HCT116 (cell line): ENCODE measurements at regions not wholly inside any gene's neighbourhood (a gene's known extent, or its start where the extent isn't known, plus 50 kb on each side); places are given as distances from the start of the nearest gene placed in this dataset.

Experiments
- ATAC-seq: fragments of 200-7000 bp; cut with Tn5 transposase; 2 replicates; pipeline ENCODE4 v1.9.1; 2020; ENCODE audit warnings: mild to moderate bottlenecking, moderate library complexity
- BruUV-seq: library from RNA; stranded (reverse); fragments of 400-500 nt; replicated peaks from 2 replicates; lab custom pipeline; 2021; lab: Mats Ljungman, UMichigan
- CTCF ChIA-PET: fragments of 300-600 bp; sonication (Branson Sonifier 250); formaldehyde crosslinking; loops from one replicate; lab custom pipeline; 2021; ENCODE audit warnings: antibody characterized with exemption; lab: Charles Lee
- POLR2A ChIA-PET: fragments of 300-600, 350-600 bp; sonication (Branson Sonifier 250); formaldehyde crosslinking; loops from one replicate; lab custom pipeline; 2021; ENCODE audit warnings: antibody characterized with exemption; lab: Charles Lee
- RAD21 ChIA-PET, 2 experiments: fragments of 300-600 bp; sonication (Branson Sonifier 250); formaldehyde crosslinking; loops; one replicate each; lab custom pipeline; 2023; ENCODE audit warnings: low total read pairs in 2 of 2; ENCODE audit not compliant: uncharacterized antibody in 2 of 2, unreplicated experiment in 2 of 2, low non-redundant PET in 1 of 2; lab: Charles Lee
- DNase-seq: peaks from one replicate; pipeline ENCODE4 v3.0.0-alpha.2; 2010; ENCODE audit warnings: low read depth, low spot score
- H2AFZ ChIP-seq: fragments of 200-600 bp; shearing (Covaris generic), sonication (generic); 2 replicates; pipeline ENCODE4 v1.6.1; 2017; ENCODE audit warnings: low read depth, mixed run types, mixed read lengths, antibody characterized with exemption, low read length; ENCODE audit not compliant: poor library complexity, severe bottlenecking
- H3K27ac ChIP-seq: 2 replicates; pipeline ENCODE4 v1.5.1; 2012; ENCODE audit warnings: low read depth, low read length
- H3K27me3 ChIP-seq: fragments of 200-600 bp; sonication (generic); 2 replicates; pipeline ENCODE4 v1.6.1; 2016; ENCODE audit warnings: mixed run types, low read length, mixed read lengths; ENCODE audit not compliant: insufficient read depth
- H3K36me3 ChIP-seq, 2 experiments: fragments of 200-500 bp in 1 of 2; fragments of 200-600 bp in 1 of 2; sonication (Bioruptor generic) in 1 of 2; sonication (generic) in 1 of 2; 2 replicates each; pipeline versions ENCODE4 v1.5.1 to v1.6.1; 2014 to 2016; ENCODE audit warnings: low read length in 2 of 2, inconsistent platforms in 1 of 2, mixed read lengths in 1 of 2, mixed run types in 1 of 2; ENCODE audit not compliant: insufficient read depth in 2 of 2, control insufficient read depth in 1 of 2
- H3K4me1 ChIP-seq, 2 experiments: fragments of 200-600 bp in 1 of 2; sonication (generic) in 1 of 2; 2 replicates each; pipeline versions ENCODE4 v1.5.1 to v1.6.1; 2012 to 2017; ENCODE audit warnings: low read length in 2 of 2, inconsistent platforms in 1 of 2, mild to moderate bottlenecking in 1 of 2, mixed read lengths in 1 of 2, mixed run types in 1 of 2, moderate library complexity in 1 of 2; ENCODE audit not compliant: insufficient read depth in 2 of 2, control insufficient read depth in 1 of 2
- H3K4me2 ChIP-seq: fragments of 200-600 bp; sonication (generic); 2 replicates; pipeline ENCODE4 v1.6.1; 2017; ENCODE audit warnings: mixed run types, low read length, mixed read lengths
- H3K4me3 ChIP-seq, 2 experiments: fragments of 200-600 bp in 1 of 2; sonication (generic) in 1 of 2; replicated peaks in 1 of 2; 2 replicates each; pipeline ENCODE4 v1.5.1; 2011 to 2016; ENCODE audit warnings: low read length in 2 of 2, control low read depth in 1 of 2, low read depth in 1 of 2, mild to moderate bottlenecking in 1 of 2, mixed read lengths in 1 of 2, mixed run types in 1 of 2
- H3K79me2 ChIP-seq: fragments of 200-600 bp; sonication (generic); 2 replicates; pipeline ENCODE4 v1.6.1; 2017; ENCODE audit warnings: mild to moderate bottlenecking, mixed run types, low read length, moderate library complexity, mixed read lengths; ENCODE audit not compliant: insufficient read depth
- H3K9ac ChIP-seq: fragments of 200-600 bp; sonication (generic); 2 replicates; pipeline ENCODE4 v1.6.1; 2016; ENCODE audit warnings: low read length, mixed read lengths
- H3K9me2 ChIP-seq: fragments of 200-600 bp; sonication (generic), shearing (Covaris generic); 2 replicates; pipeline ENCODE4 v1.6.1; 2017; ENCODE audit warnings: mixed run types, mild to moderate bottlenecking, moderate library complexity; ENCODE audit not compliant: insufficient read depth
- H3K9me3 ChIP-seq, 2 experiments: fragments of 200-500 bp in 1 of 2; fragments of 200-600 bp in 1 of 2; sonication (Bioruptor generic) in 1 of 2; sonication (generic) in 1 of 2; 2 replicates each; pipeline ENCODE4 v1.6.1; 2014 to 2017; ENCODE audit warnings: low read length in 2 of 2, mixed read lengths in 2 of 2, inconsistent platforms in 1 of 2, low read depth in 1 of 2, mild to moderate bottlenecking in 1 of 2, mixed run types in 1 of 2, moderate library complexity in 1 of 2; ENCODE audit not compliant: control insufficient read depth in 1 of 2, insufficient read depth in 1 of 2
- H4K20me1 ChIP-seq: fragments of 200-600 bp; sonication (generic), shearing (Covaris generic); 2 replicates; pipeline ENCODE4 v1.6.1; 2017; ENCODE audit warnings: mixed run types, mild to moderate bottlenecking, moderate library complexity; ENCODE audit not compliant: insufficient read depth
- CBX3 ChIP-seq: IDR thresholded peaks from 2 replicates; pipeline ENCODE4 v1.6.1; 2012; ENCODE audit warnings: low read depth
- CEBPB ChIP-seq: IDR thresholded peaks from 2 replicates; pipeline ENCODE4 v1.6.1; 2012; ENCODE audit warnings: low read depth
- EZH2phosphoT487 ChIP-seq: fragments of 200-600 bp; IDR thresholded peaks from 2 replicates; pipeline ENCODE4 v1.6.1; 2018; ENCODE audit warnings: antibody characterized with exemption, borderline replicate concordance
- FOSL1 ChIP-seq: IDR thresholded peaks from 2 replicates; pipeline ENCODE4 v1.6.1; 2012; ENCODE audit warnings: low read depth
- POLR2AphosphoS5 ChIP-seq: IDR thresholded peaks from 2 replicates; pipeline ENCODE4 v1.6.1; 2011; ENCODE audit warnings: mild to moderate bottlenecking, low read depth, low read length, moderate library complexity
- RAD21 ChIP-seq: IDR thresholded peaks from 2 replicates; pipeline ENCODE4 v1.6.1; 2012; ENCODE audit warnings: low read depth, mild to moderate bottlenecking
- SIN3A ChIP-seq: IDR thresholded peaks from 2 replicates; pipeline ENCODE4 v1.6.1; 2012; ENCODE audit warnings: low read depth
- SP1 ChIP-seq: IDR thresholded peaks from 2 replicates; pipeline ENCODE4 v1.6.1; 2012; ENCODE audit warnings: low read depth
- SRF ChIP-seq: IDR thresholded peaks from 2 replicates; pipeline ENCODE4 v1.6.1; 2012; ENCODE audit warnings: low read depth
- ZNF274 ChIP-seq: fragments of 200-500 bp; sonication (Bioruptor generic); IDR thresholded peaks from 2 replicates; pipeline ENCODE4 v1.6.1; 2014; ENCODE audit warnings: mild to moderate bottlenecking, low read depth, low read length, inconsistent platforms
- intact Hi-C: fragments of 100-400 bp; cut with micrococcal nuclease; formaldehyde crosslinking; loops from 2 replicates; pipeline ENCODE4 v1.10.0; 2022
- TF ChIP-seq, protein P1 (sequence below): IDR thresholded peaks from 2 replicates; pipeline ENCODE4 v1.6.1; 2012
- TF ChIP-seq, protein P2 (sequence below): IDR thresholded peaks from 2 replicates; pipeline ENCODE4 v1.6.1; 2012; ENCODE audit warnings: low read depth
- TF ChIP-seq, protein P3 (sequence below): IDR thresholded peaks from 2 replicates; pipeline ENCODE4 v1.6.1; 2012

DNA sequence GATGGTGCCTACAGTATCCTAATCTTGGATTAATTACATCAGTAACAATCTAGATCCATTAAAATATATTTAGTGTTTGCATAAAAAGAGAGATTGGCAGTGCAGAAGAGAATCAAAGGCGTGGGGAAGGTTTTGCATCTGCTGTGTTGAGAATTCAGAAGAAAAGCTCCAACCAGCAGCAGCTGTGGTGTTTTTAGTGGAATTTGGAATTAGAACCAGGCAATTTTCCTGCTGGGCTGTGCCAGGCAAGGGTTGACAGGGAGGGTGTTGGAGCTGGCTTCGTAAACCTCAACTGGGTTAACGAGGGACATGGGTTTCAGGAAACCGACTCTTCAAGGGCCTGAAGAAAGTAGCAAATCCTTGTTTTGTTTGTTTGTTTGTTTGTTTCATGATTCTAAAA lies 107.8 kb upstream of the WSCD1 start:
- ATAC-seq = no peak
- ChIA-PET CTCF (no interaction called here), RAD21 (no interaction called here)
- Histone ChIP-seq H3K9me2 (no peaks in the 10 kb centered on the region), H3K4me3 (no peak overlapping the region), H3K4me1 (no peaks in the 10 kb centered on the region), H3K9ac (no peak overlapping the region)
- no peak for DNase-seq
- no peak for TF ChIP-seq SRF
- TF ChIP-seq ZNF274 = no peak
- TF ChIP-seq, all 23 proteins: peak for 0
- no peak overlapping the region for H3K4me2 ChIP-seq
- H3K79me2 ChIP-seq = no peaks in the 10 kb centered on the region
- POLR2A ChIA-PET = no interaction called here
- intact Hi-C loops = no loop called here
- no peak overlapping the region for H2AFZ ChIP-seq
- H3K36me3 ChIP-seq = no peaks in the 10 kb centered on the region
- H3K9me3 ChIP-seq = no peaks in the 10 kb centered on the region
- no peak overlapping the region for H3K27ac ChIP-seq
- peaks cover 57% of the 10 kb centered on the region for H3K27me3 ChIP-seq
- no TSS peak for BruUV-seq
- H4K20me1 ChIP-seq = no peaks in the 10 kb centered on the region

DNA sequence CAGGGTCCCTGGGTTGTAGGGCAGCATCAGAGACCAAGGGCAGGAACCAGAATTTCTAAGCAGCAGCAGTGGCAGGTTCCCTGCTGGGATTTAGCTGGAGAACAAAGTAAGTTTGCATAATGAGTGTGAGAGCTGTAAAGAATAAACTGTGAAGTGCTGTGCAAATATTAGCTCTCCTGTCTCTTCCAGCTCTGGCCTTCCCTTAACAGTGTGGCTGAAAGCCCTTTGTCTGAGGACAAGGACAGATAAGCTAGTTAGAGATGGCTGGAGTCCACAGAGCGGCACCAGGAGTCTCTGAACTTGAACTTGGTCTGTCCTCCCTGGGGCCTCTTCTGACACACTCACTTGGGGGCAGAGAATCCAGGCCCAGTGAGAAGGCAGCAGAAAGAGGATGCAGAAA lies 98.2 kb upstream of the WSCD1 start:
- no peaks in the 10 kb centered on the region for H3K79me2 ChIP-seq
- H4K20me1 ChIP-seq = no peaks in the 10 kb centered on the region
- H2AFZ ChIP-seq = no peak overlapping the region
- RAD21 ChIA-PET = no interaction called here
- CTCF ChIA-PET = no interaction called here
- DNase-seq = no peak
- H3K4me1 ChIP-seq = no peaks in the 10 kb centered on the region
- H3K9ac ChIP-seq = no peak overlapping the region
- H3K27me3 ChIP-seq = peaks cover 47% of the 10 kb centered on the region
- no peaks in the 10 kb centered on the region for H3K9me2 ChIP-seq
- ATAC-seq = no peak
- no peaks in the 10 kb centered on the region for H3K9me3 ChIP-seq
- H3K4me2 ChIP-seq = no peak overlapping the region
- no peaks in the 10 kb centered on the region for H3K36me3 ChIP-seq
- intact Hi-C loops = no loop called here
- no peak overlapping the region for H3K27ac ChIP-seq
- no peak overlapping the region for H3K4me3 ChIP-seq
- TF ChIP-seq SP1 (no peak), RAD21 (no peak), POLR2AphosphoS5 (no peak), CEBPB (no peak), EZH2phosphoT487 (no peak), CBX3 (no peak), SRF (no peak), FOSL1 (no peak), SIN3A (no peak)
- TF ChIP-seq, protein P1, sequence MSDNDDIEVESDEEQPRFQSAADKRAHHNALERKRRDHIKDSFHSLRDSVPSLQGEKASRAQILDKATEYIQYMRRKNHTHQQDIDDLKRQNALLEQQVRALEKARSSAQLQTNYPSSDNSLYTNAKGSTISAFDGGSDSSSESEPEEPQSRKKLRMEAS = no peak
- TF ChIP-seq, protein P2, sequence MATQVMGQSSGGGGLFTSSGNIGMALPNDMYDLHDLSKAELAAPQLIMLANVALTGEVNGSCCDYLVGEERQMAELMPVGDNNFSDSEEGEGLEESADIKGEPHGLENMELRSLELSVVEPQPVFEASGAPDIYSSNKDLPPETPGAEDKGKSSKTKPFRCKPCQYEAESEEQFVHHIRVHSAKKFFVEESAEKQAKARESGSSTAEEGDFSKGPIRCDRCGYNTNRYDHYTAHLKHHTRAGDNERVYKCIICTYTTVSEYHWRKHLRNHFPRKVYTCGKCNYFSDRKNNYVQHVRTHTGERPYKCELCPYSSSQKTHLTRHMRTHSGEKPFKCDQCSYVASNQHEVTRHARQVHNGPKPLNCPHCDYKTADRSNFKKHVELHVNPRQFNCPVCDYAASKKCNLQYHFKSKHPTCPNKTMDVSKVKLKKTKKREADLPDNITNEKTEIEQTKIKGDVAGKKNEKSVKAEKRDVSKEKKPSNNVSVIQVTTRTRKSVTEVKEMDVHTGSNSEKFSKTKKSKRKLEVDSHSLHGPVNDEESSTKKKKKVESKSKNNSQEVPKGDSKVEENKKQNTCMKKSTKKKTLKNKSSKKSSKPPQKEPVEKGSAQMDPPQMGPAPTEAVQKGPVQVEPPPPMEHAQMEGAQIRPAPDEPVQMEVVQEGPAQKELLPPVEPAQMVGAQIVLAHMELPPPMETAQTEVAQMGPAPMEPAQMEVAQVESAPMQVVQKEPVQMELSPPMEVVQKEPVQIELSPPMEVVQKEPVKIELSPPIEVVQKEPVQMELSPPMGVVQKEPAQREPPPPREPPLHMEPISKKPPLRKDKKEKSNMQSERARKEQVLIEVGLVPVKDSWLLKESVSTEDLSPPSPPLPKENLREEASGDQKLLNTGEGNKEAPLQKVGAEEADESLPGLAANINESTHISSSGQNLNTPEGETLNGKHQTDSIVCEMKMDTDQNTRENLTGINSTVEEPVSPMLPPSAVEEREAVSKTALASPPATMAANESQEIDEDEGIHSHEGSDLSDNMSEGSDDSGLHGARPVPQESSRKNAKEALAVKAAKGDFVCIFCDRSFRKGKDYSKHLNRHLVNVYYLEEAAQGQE = no peak
- TF ChIP-seq, protein P3, sequence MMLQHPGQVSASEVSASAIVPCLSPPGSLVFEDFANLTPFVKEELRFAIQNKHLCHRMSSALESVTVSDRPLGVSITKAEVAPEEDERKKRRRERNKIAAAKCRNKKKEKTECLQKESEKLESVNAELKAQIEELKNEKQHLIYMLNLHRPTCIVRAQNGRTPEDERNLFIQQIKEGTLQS = no peak
- no TSS peak for BruUV-seq
- POLR2A ChIA-PET = no interaction called here
